ENCODE measurements at regions not wholly inside any gene's neighbourhood (a gene's known extent, or its start where the extent isn't known, plus 50 kb on each side); places are given as distances from the start of the nearest gene placed in this dataset.

- no peak for TF ChIP-seq TAF1 (IDR thresholded peaks at IDR 0.05; ENCODE audit: borderline replicate concordance, insufficient read depth, low read length)
- no peak for TF ChIP-seq FOXP2 (optimal IDR thresholded peaks at IDR 0.05; ENCODE audit: borderline replicate concordance, extremely low read depth, extremely low read length, insufficient read depth)
- TF ChIP-seq REST (IDR thresholded peaks at IDR 0.05; ENCODE audit: insufficient read depth in 1 of 2, low read depth in 2 of 2, low read length in 2 of 2) = no peak
- TF ChIP-seq SIN3A (IDR thresholded peaks at IDR 0.05; ENCODE audit: borderline replicate concordance, insufficient read depth, low read length) = no peak
- no peak for TF ChIP-seq POLR2AphosphoS5 (IDR thresholded peaks at IDR 0.05; ENCODE audit: low read depth, low read length)
Measured at GRCh38 chr2:23002234-23002633, 382.7 kb upstream of the KLHL29 start.

- TF ChIP-seq TAF1 (IDR thresholded peaks at IDR 0.05; ENCODE audit: borderline replicate concordance, insufficient read depth, low read length) (no peak), FOXP2 (optimal IDR thresholded peaks at IDR 0.05; ENCODE audit: borderline replicate concordance, extremely low read depth, extremely low read length, insufficient read depth) (no peak), POLR2AphosphoS5 (IDR thresholded peaks at IDR 0.05; ENCODE audit: low read depth, low read length) (no peak), REST (IDR thresholded peaks at IDR 0.05; ENCODE audit: insufficient read depth in 1 of 2, low read depth in 2 of 2, low read length in 2 of 2) (no peak), SIN3A (IDR thresholded peaks at IDR 0.05; ENCODE audit: borderline replicate concordance, insufficient read depth, low read length) (no peak)
Measured at GRCh38 chr2:23005469-23005868, 379.5 kb upstream of the KLHL29 start.

- TF ChIP-seq POLR2AphosphoS5 (IDR thresholded peaks at IDR 0.05; ENCODE audit: low read depth, low read length) = no peak
- TF ChIP-seq FOXP2 (optimal IDR thresholded peaks at IDR 0.05; ENCODE audit: borderline replicate concordance, extremely low read depth, extremely low read length, insufficient read depth) = no peak
- TF ChIP-seq TAF1 (IDR thresholded peaks at IDR 0.05; ENCODE audit: borderline replicate concordance, insufficient read depth, low read length) = no peak
- TF ChIP-seq REST (IDR thresholded peaks at IDR 0.05; ENCODE audit: insufficient read depth in 1 of 2, low read depth in 2 of 2, low read length in 2 of 2) = no peak
Measured at GRCh38 chr2:23007631-23008235, 377.2 kb upstream of the KLHL29 start.

GRCh38 chr2:23008440-23008839, 376.5 kb upstream of the KLHL29 start:
- TF ChIP-seq POLR2AphosphoS5 (IDR thresholded peaks at IDR 0.05; ENCODE audit: low read depth, low read length) (no peak), TAF1 (IDR thresholded peaks at IDR 0.05; ENCODE audit: borderline replicate concordance, insufficient read depth, low read length) (no peak), REST (IDR thresholded peaks at IDR 0.05; ENCODE audit: insufficient read depth in 1 of 2, low read depth in 2 of 2, low read length in 2 of 2) (no peak), FOXP2 (optimal IDR thresholded peaks at IDR 0.05; ENCODE audit: borderline replicate concordance, extremely low read depth, extremely low read length, insufficient read depth) (no peak), SIN3A (IDR thresholded peaks at IDR 0.05; ENCODE audit: borderline replicate concordance, insufficient read depth, low read length) (no peak)

GRCh38 chr2:23008951-23009350, 376.0 kb upstream of the KLHL29 start:
- TF ChIP-seq FOXP2 (optimal IDR thresholded peaks at IDR 0.05; ENCODE audit: borderline replicate concordance, extremely low read depth, extremely low read length, insufficient read depth) (no peak), TAF1 (IDR thresholded peaks at IDR 0.05; ENCODE audit: borderline replicate concordance, insufficient read depth, low read length) (no peak), POLR2AphosphoS5 (IDR thresholded peaks at IDR 0.05; ENCODE audit: low read depth, low read length) (no peak), SIN3A (IDR thresholded peaks at IDR 0.05; ENCODE audit: borderline replicate concordance, insufficient read depth, low read length) (no peak), REST (IDR thresholded peaks at IDR 0.05; ENCODE audit: insufficient read depth in 1 of 2, low read depth in 2 of 2, low read length in 2 of 2) (no peak)

All from PFSK-1 (cell line).